Lower lobe of right lung (tissue), 2 donors: ENCODE measurements at regions not wholly inside any gene's neighbourhood (a gene's known extent, or its start where the extent isn't known, plus 50 kb on each side); places are given as distances from the start of the nearest gene placed in this dataset.
"Not testable (repeated sequence)": the region's sequence is repeated elsewhere in the genome, so short reads cannot be mapped to it uniquely, and the experiment has no call there.

Experiments
- ATAC-seq, 2 donors: fragments of 200-7000 bp; cut with Tn5 transposase; one replicate each; pipeline ENCODE4 v1.9.1; 2020 to 2022; ENCODE audit warnings: mild to moderate bottlenecking in 2 of 2, moderate library complexity in 2 of 2
- DNase-seq: peaks from one replicate; pipeline ENCODE4 v3.0.0-alpha.2; 2020
- H3K27ac ChIP-seq: fragments of 200-600 bp; one replicate; pipeline ENCODE4 v1.8.0; 2022
- H3K27me3 ChIP-seq: fragments of 200-600 bp; one replicate; pipeline ENCODE4 v1.8.0; 2022; ENCODE audit warnings: low read depth
- H3K36me3 ChIP-seq: fragments of 200-600 bp; one replicate; pipeline ENCODE4 v1.8.0; 2022; ENCODE audit warnings: mild to moderate bottlenecking
- H3K4me1 ChIP-seq: fragments of 200-600 bp; one replicate; pipeline ENCODE4 v1.8.0; 2022
- H3K4me3 ChIP-seq: fragments of 200-600 bp; one replicate; pipeline ENCODE4 v1.8.0; 2022; ENCODE audit warnings: mild to moderate bottlenecking
- H3K9me3 ChIP-seq: fragments of 200-600 bp; one replicate; pipeline ENCODE4 v1.8.0; 2022
- CTCF ChIP-seq: fragments of 200-600 bp; IDR thresholded peaks from one replicate; pipeline ENCODE4 v1.8.0; 2022; ENCODE audit warnings: antibody characterized with exemption, mild to moderate bottlenecking
- intact Hi-C: fragments of 100-400 bp; cut with DNase I; formaldehyde crosslinking; loops from one replicate; pipeline ENCODE4 v1.11.0; 2022
- donor health status: DM: no; HTN: yes; CAD: no; lungs with severe emphysema.

- Histone ChIP-seq H3K9me3 (no peaks in the 10 kb centered on the region), H3K27me3 (no peaks in the 10 kb centered on the region)
Observed at GRCh38 chr16:9345880-9346279, 254.4 kb downstream of the HAPSTR1 start.

DNA sequence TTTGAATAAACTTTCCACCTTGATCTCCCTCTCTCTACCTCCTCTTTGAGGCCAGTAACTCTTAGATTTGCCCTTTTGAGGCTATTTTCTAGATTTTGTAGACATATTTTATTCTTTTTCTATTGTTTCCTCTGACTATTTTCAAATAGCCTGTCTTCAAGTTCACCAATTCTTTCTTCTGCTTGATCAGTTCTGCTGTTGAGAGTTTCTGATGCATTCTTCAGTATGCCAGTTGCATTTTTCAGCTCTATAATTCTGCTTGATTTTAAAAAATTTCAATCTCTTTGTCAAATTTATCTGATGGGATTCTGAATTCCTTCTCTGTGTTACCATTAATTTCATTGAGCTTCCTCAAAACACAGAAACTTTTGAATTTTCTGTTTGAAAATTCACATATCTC, 257.5 kb downstream of the HAPSTR1 start:
- intact Hi-C loops: no loop called here
- Histone ChIP-seq H3K9me3 (no peaks in the 10 kb centered on the region), H3K36me3 (no peaks in the 10 kb centered on the region), H3K27me3 (no peaks in the 10 kb centered on the region), H3K4me1 (no peaks in the 10 kb centered on the region), H3K4me3 (no peak overlapping the region), H3K27ac (no peak overlapping the region)
- ATAC-seq (no peak), DNase-seq (no peak)
- no peak for TF ChIP-seq CTCF

More at GRCh38 chr16:9345880-9346279, 254.4 kb downstream of the HAPSTR1 start:
- ATAC-seq (no peak), DNase-seq (no peak)
- intact Hi-C loops: no loop called here
- no peaks in the 10 kb centered on the region for H3K36me3 ChIP-seq
- no peak for TF ChIP-seq CTCF
- H3K4me3 ChIP-seq: no peak overlapping the region
- no peaks in the 10 kb centered on the region for H3K4me1 ChIP-seq
- no peak overlapping the region for H3K27ac ChIP-seq

DNA sequence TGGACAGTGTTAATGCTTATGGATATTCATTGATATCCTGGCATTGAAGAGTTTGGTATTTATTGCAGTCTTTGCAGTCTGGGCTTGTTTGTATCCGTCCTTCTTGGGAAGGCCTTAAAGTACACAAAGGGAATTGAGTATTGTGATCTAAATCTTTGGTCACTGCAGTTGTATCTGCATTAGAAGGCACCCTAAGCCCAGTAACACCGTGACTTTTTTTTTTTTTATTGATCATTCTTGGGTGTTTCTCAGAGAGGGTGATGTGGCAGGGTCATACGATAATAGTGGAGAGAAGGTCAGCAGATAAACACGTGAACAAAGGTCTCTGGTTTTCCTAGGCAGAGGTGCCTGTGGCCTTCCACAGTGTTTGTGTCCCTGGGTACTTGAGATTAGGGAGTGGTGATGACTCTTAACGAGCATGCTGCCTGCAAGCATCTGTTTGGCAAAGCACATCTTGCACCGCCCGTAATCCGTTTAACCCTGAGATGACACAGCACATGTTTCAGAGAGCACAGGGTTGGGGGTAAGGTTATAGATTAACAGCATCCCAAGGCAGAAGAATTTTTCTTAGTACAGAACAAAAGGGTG, 258.0 kb downstream of the HAPSTR1 start:
- intact Hi-C loops, H3K27me3 ChIP-seq, ATAC-seq, H3K36me3 ChIP-seq, H3K4me3 ChIP-seq, H3K4me1 ChIP-seq, H3K27ac ChIP-seq, H3K9me3 ChIP-seq, DNase-seq: not testable (repeated sequence)

DNA sequence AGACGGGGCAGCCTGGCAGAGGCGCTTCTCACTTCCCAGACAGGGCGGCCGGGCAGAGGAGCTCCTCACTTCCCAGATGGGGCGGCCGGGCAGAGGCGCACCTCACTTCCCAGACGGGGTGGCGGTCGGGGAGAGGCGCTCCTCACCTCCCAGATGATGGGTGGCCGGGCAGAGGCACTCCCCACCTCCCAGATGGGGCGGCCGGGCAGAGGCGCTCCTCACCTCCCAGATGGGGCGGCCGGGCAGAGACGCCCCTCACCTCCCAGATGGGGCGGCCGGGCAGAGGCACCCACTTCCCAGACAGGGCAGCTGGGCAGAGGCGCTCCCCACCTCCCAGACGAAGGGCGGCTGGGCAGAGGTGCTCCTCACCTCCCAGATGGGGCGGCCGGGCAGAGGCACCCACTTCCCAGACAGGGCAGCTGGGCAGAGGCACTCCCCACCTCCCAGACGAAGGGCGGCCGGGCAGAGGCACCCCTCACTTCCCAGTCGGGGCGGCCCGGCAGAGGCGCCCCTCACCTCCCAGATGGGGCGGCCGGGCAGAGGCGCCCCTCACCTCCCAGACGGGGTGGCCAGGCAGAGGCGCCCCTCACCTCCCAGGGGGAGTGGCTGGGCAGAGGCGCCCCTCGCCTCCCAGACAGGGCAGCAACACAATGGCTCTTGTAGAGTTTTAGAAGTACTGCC, 258.8 kb downstream of the HAPSTR1 start:
- intact Hi-C loops, H3K4me3 ChIP-seq, DNase-seq, H3K4me1 ChIP-seq, ATAC-seq, H3K9me3 ChIP-seq, H3K36me3 ChIP-seq, H3K27me3 ChIP-seq, H3K27ac ChIP-seq: not testable (repeated sequence)

DNA sequence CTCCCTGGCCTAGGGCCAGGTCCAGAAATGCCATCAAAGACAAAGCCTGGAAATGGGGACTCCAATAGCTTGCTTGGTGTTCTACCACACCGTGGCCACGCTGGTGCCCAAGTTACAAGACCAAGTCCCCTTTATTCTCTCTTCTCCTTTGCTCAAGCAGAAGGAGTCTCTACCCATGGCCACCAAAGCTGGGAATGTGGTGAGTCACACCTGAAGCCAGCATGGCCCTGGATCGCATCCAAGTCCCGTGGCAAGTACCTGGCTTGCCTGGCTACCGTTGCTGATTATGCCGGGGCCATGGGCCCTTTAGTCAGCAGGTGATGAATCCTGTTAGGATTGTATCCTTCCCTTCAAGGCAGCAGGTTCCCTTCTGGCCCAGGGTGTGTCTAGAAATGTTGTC, 260.0 kb downstream of the HAPSTR1 start:
- H3K4me3 ChIP-seq: no peak overlapping the region
- no peaks in the 10 kb centered on the region for H3K4me1 ChIP-seq
- H3K27me3 ChIP-seq: no peaks in the 10 kb centered on the region
- intact Hi-C loops: no loop called here
- no peak overlapping the region for H3K27ac ChIP-seq
- no peaks in the 10 kb centered on the region for H3K36me3 ChIP-seq
- peak in 1 of 2 donors; percentile 43 for ATAC-seq
- DNase-seq: no peak
- no peak for TF ChIP-seq CTCF
- H3K9me3 ChIP-seq: no peaks in the 10 kb centered on the region

DNA sequence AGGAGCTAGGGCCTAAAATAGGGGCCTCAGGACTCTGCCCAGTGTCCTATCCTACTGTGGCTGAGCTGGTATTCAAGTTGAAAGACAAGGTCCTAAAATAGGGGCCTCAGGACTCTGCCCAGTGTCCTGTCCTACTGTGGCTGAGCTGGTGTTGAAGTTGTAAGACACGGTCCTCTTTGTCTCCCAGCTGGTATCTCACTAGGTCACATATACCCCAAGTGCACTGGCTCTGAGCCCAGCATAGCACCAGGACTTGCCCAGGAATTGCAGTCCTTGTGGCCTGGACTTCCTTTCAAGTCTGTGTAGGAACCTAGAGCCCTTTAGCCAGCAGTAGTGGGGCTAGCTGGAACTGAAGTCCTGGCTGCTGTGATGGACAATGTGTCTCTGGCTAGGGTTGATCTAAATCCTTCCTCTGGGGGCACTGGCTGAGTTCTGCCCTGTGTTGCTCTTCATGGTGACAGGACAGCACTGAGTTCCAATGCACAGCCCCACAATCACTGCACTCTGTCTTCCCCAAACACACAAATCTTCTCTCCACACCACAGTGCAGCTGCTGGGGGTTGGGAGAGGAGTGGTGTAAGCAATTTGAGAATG, 260.5 kb downstream of the HAPSTR1 start:
- Histone ChIP-seq H3K27ac (no peak overlapping the region), H3K27me3 (no peaks in the 10 kb centered on the region), H3K4me1 (no peaks in the 10 kb centered on the region), H3K9me3 (no peaks in the 10 kb centered on the region), H3K4me3 (no peak overlapping the region), H3K36me3 (no peaks in the 10 kb centered on the region)
- no peak for TF ChIP-seq CTCF
- ATAC-seq (no peak), DNase-seq (no peak)
- intact Hi-C loops: no loop called here
